ENCODE measurements at regions not wholly inside any gene's neighbourhood (a gene's known extent, or its start where the extent isn't known, plus 50 kb on each side); places are given as distances from the start of the nearest gene placed in this dataset.

- Histone ChIP-seq H3K9ac (ENCODE audit: low read length) (no peak overlapping the region), H3K4me3 (ENCODE audit: control extremely low read depth in 1 of 5, extremely low read depth in 1 of 5, insufficient read depth in 1 of 5, low read depth in 2 of 5, low read length in 4 of 5) (no peak overlapping the region), H3K27me3 (replicated peaks in 1 of 4; ENCODE audit: control extremely low read depth in 1 of 4, control insufficient read depth in 3 of 4, insufficient read depth in 4 of 4, low read length in 3 of 4) (no peaks in the 10 kb centered on the region), H3K4me2 (replicated peaks; ENCODE audit: low read depth, low read length, poor library complexity, severe bottlenecking) (no peak overlapping the region), H3K36me3 (replicated peaks in 1 of 2; ENCODE audit: control extremely low read depth in 1 of 2, control insufficient read depth in 1 of 2, extremely low read depth in 1 of 2, insufficient read depth in 2 of 2, low read length in 1 of 2) (no peaks in the 10 kb centered on the region), H3K4me1 (ENCODE audit: control insufficient read depth in 2 of 2, insufficient read depth in 2 of 2, low read length in 2 of 2) (no peaks in the 10 kb centered on the region), H3K27ac (ENCODE audit: low read length in 2 of 2) (no peak overlapping the region), H3K79me2 (ENCODE audit: control insufficient read depth, insufficient read depth, low read length) (no peaks in the 10 kb centered on the region), H3K9me3 (ENCODE audit: control extremely low read depth in 1 of 3, control insufficient read depth in 2 of 3, insufficient read depth in 1 of 3, low read length in 2 of 3) (peaks cover 0 to 6% (median 5%) of the 10 kb centered on the region in 3 donors), H2AFZ (ENCODE audit: insufficient read depth, low read depth, low read length, poor library complexity, severe bottlenecking) (no peak overlapping the region), H4K20me1 (ENCODE audit: control insufficient read depth, insufficient read depth, low read length, poor library complexity, severe bottlenecking) (no peaks in the 10 kb centered on the region)
- ATAC-seq (ENCODE audit: low read depth): no peak
- Mint-ChIP-seq H3K9me3 (ENCODE audit: insufficient read depth) (peaks cover 5% of the 10 kb centered on the region), H3K27me3 (no peaks in the 10 kb centered on the region), H3K27ac (no peak overlapping the region), H3K4me1 (no peaks in the 10 kb centered on the region), H3K4me3 (no peak overlapping the region)
- intact Hi-C loops (cut with micrococcal nuclease): no loop called here
- WGBS (ENCODE audit: insufficient coverage): 0% methylated on average over 1 of the region's 3 CpGs
- TF ChIP-seq, protein P1, sequence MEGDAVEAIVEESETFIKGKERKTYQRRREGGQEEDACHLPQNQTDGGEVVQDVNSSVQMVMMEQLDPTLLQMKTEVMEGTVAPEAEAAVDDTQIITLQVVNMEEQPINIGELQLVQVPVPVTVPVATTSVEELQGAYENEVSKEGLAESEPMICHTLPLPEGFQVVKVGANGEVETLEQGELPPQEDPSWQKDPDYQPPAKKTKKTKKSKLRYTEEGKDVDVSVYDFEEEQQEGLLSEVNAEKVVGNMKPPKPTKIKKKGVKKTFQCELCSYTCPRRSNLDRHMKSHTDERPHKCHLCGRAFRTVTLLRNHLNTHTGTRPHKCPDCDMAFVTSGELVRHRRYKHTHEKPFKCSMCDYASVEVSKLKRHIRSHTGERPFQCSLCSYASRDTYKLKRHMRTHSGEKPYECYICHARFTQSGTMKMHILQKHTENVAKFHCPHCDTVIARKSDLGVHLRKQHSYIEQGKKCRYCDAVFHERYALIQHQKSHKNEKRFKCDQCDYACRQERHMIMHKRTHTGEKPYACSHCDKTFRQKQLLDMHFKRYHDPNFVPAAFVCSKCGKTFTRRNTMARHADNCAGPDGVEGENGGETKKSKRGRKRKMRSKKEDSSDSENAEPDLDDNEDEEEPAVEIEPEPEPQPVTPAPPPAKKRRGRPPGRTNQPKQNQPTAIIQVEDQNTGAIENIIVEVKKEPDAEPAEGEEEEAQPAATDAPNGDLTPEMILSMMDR (IDR thresholded peaks at IDR 0.05): no peak
- no peak for TF ChIP-seq EZH2 (IDR thresholded peaks at IDR 0.05; ENCODE audit: borderline replicate concordance, insufficient read depth, low read depth, low read length, poor library complexity, severe bottlenecking)
- DNase-seq: no peak
- ChIA-PET CTCF (no interaction called here), POLR2A (no interaction called here)
These were observed 124.3 kb upstream of the EGLN3 start for GRCh38 chr14:34075042-34075744.

GRCh38 chr14:34072921-34073320 lies 122.0 kb upstream of the EGLN3 start:
- Mint-ChIP-seq H3K9me3 (ENCODE audit: insufficient read depth) (peaks cover 5% of the 10 kb centered on the region), H3K4me3 (no peak overlapping the region), H3K4me1 (no peaks in the 10 kb centered on the region), H3K27ac (no peak overlapping the region), H3K27me3 (no peaks in the 10 kb centered on the region)
- no peak overlapping the region for H3K4me3 ChIP-seq (ENCODE audit: control extremely low read depth in 1 of 5, extremely low read depth in 1 of 5, insufficient read depth in 1 of 5, low read depth in 2 of 5, low read length in 4 of 5)
- H3K79me2 ChIP-seq (ENCODE audit: control insufficient read depth, insufficient read depth, low read length): no peaks in the 10 kb centered on the region
- DNase-seq (no peak), ATAC-seq (ENCODE audit: low read depth) (no peak)
- H3K9me3 ChIP-seq (ENCODE audit: control extremely low read depth in 1 of 3, control insufficient read depth in 2 of 3, insufficient read depth in 1 of 3, low read length in 2 of 3): peaks cover 0 to 6% (median 5%) of the 10 kb centered on the region in 3 donors
- H3K27me3 ChIP-seq (replicated peaks in 1 of 4; ENCODE audit: control extremely low read depth in 1 of 4, control insufficient read depth in 3 of 4, insufficient read depth in 4 of 4, low read length in 3 of 4): no peaks in the 10 kb centered on the region
- intact Hi-C loops (cut with micrococcal nuclease): no loop called here
- H3K36me3 ChIP-seq (replicated peaks in 1 of 2; ENCODE audit: control extremely low read depth in 1 of 2, control insufficient read depth in 1 of 2, extremely low read depth in 1 of 2, insufficient read depth in 2 of 2, low read length in 1 of 2): no peaks in the 10 kb centered on the region
- no peaks in the 10 kb centered on the region for H4K20me1 ChIP-seq (ENCODE audit: control insufficient read depth, insufficient read depth, low read length, poor library complexity, severe bottlenecking)
- H3K4me2 ChIP-seq (replicated peaks; ENCODE audit: low read depth, low read length, poor library complexity, severe bottlenecking): no peak overlapping the region
- no CpG with 5 or more reads among the region's 1 CpG for WGBS (ENCODE audit: insufficient coverage)
- H3K27ac ChIP-seq (ENCODE audit: low read length in 2 of 2): no peak overlapping the region
- ChIA-PET POLR2A (no interaction called here), CTCF (no interaction called here)
- H3K4me1 ChIP-seq (ENCODE audit: control insufficient read depth in 2 of 2, insufficient read depth in 2 of 2, low read length in 2 of 2): no peaks in the 10 kb centered on the region
- no peak overlapping the region for H3K9ac ChIP-seq (ENCODE audit: low read length)
- no peak overlapping the region for H2AFZ ChIP-seq (ENCODE audit: insufficient read depth, low read depth, low read length, poor library complexity, severe bottlenecking)
- TF ChIP-seq, protein P1 (IDR thresholded peaks at IDR 0.05): no peak
- TF ChIP-seq EZH2 (IDR thresholded peaks at IDR 0.05; ENCODE audit: borderline replicate concordance, insufficient read depth, low read depth, low read length, poor library complexity, severe bottlenecking): no peak
